CD4-positive, alpha-beta T cell treated with Interleukin-2 at 100 ng/mL for 4 hours (primary cell): ENCODE measurements at regions not wholly inside any gene's neighbourhood (a gene's known extent, or its start where the extent isn't known, plus 50 kb on each side); places are given as distances from the start of the nearest gene placed in this dataset.

Source experiments
- DNase-seq: peaks from one replicate; pipeline ENCODE4 v3.0.0-alpha.2; 2020; ENCODE audit warnings: low spot score

GRCh38 chr15:66848686-66849392 lies 146.8 kb downstream of the SMAD6 start:
- DNase-seq = no peak

GRCh38 chr15:66849393-66849745 lies 147.3 kb downstream of the SMAD6 start:
- DNase-seq = no peak

- no peak for DNase-seq
Measured at GRCh38 chr15:66849746-66850077, 147.7 kb downstream of the SMAD6 start.

- no peak for DNase-seq
Measured at GRCh38 chr15:66850078-66850991, 148.3 kb downstream of the SMAD6 start.

- DNase-seq = no peak
Measured at GRCh38 chr15:66850996-66851310, 148.9 kb downstream of the SMAD6 start.

GRCh38 chr15:66851311-66852063 lies 149.5 kb downstream of the SMAD6 start:
- DNase-seq = peak; percentile 69

GRCh38 chr15:66852064-66852905 lies 150.2 kb downstream of the SMAD6 start:
- DNase-seq = no peak

GRCh38 chr15:66854012-66854965 lies 152.3 kb downstream of the SMAD6 start:
- no peak for DNase-seq

GRCh38 chr15:66855041-66855440 lies 153.0 kb downstream of the SMAD6 start:
- DNase-seq = no peak

GRCh38 chr15:66857694-66858093 lies 155.7 kb downstream of the SMAD6 start:
- DNase-seq = no peak

GRCh38 chr15:66858423-66859207 lies 156.6 kb downstream of the SMAD6 start:
- no peak for DNase-seq

- no peak for DNase-seq
Measured at GRCh38 chr15:66859688-66860253, 157.7 kb downstream of the SMAD6 start.

- no peak for DNase-seq
Measured at GRCh38 chr15:66860844-66861243, 158.8 kb downstream of the SMAD6 start.

GRCh38 chr15:66862111-66862939 lies 160.3 kb downstream of the SMAD6 start:
- DNase-seq = no peak

GRCh38 chr15:66862940-66863335 lies 160.9 kb downstream of the SMAD6 start:
- DNase-seq = peak; percentile 66

- no peak for DNase-seq
Measured at GRCh38 chr15:66863390-66864085, 161.5 kb downstream of the SMAD6 start.

GRCh38 chr15:66864086-66864830 lies 162.2 kb downstream of the SMAD6 start:
- no peak for DNase-seq
